ENCODE measurements at regions not wholly inside any gene's neighbourhood (a gene's known extent, or its start where the extent isn't known, plus 50 kb on each side); places are given as distances from the start of the nearest gene placed in this dataset.

DNA sequence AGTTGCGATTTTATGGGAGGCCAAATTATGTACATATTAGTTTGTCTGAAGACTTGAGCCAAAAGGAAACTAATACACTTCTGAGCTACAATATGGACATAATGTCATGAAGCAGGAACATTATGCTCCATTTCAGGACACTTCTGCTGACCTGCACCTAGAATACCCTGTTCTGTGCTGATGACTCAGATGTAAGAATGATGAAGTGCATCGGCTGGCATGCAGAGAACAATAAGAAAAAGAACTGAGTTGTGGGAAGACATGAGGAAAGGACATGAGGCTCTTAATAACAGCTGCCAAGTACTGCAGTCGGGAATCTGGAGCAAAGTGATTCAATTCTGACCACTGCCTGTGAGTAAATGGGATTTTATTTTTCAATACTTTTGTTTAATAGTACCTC lies 192.9 kb upstream of the VSTM2A start:
- H3K4me3 ChIP-seq = no peak overlapping the region
- no peaks in the 10 kb centered on the region for H3K9me3 ChIP-seq (ENCODE audit: low read depth, low read length)
- no peaks in the 10 kb centered on the region for H3K36me3 ChIP-seq (ENCODE audit: insufficient read depth, low read length)
- no peak overlapping the region for H3K9ac ChIP-seq (ENCODE audit: insufficient read length)
- no peak overlapping the region for H3K27ac ChIP-seq
- no peak for DNase-seq (ENCODE audit: low read depth, low spot score)
- no peak for TF ChIP-seq EZH2 (IDR thresholded peaks at IDR 0.05)
- no peak for TF ChIP-seq POLR2AphosphoS5 (IDR thresholded peaks at IDR 0.05; ENCODE audit: borderline replicate concordance, low read depth, low read length)
- no peak for TF ChIP-seq FOXP2 (optimal IDR thresholded peaks at IDR 0.05; ENCODE audit: control extremely low read depth, extremely low read length, insufficient read depth)

DNA sequence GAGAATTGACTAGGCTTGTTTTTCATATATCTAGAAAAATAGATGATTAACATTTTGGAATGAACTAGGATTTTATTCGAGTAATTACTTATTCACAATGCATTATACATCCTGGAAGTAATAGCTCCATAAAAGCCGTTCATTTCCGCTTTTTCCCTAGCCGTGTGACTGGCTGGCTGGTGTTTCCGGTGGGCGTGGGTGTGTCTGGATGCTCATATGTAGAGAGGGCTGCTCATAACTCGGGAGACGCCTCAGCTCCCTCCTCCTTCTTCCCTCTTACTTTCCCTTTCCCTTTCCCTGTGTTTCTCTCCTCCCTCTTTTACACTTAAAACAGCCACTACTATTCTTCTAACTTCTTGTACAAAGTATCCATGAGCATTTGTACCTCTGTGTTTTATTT lies 187.7 kb upstream of the VSTM2A start:
- Histone ChIP-seq H3K36me3 (ENCODE audit: insufficient read depth, low read length) (no peaks in the 10 kb centered on the region), H3K4me3 (peak overlapping the region; percentile 54), H3K27ac (no peak overlapping the region), H3K9ac (ENCODE audit: insufficient read length) (no peak overlapping the region), H3K9me3 (ENCODE audit: low read depth, low read length) (no peaks in the 10 kb centered on the region)
- TF ChIP-seq EZH2 (IDR thresholded peaks at IDR 0.05) = no peak
- TF ChIP-seq POLR2AphosphoS5 (IDR thresholded peaks at IDR 0.05; ENCODE audit: borderline replicate concordance, low read depth, low read length) = no peak
- TF ChIP-seq FOXP2 (optimal IDR thresholded peaks at IDR 0.05; ENCODE audit: control extremely low read depth, extremely low read length, insufficient read depth) = no peak
- no peak for DNase-seq (ENCODE audit: low read depth, low spot score)

DNA sequence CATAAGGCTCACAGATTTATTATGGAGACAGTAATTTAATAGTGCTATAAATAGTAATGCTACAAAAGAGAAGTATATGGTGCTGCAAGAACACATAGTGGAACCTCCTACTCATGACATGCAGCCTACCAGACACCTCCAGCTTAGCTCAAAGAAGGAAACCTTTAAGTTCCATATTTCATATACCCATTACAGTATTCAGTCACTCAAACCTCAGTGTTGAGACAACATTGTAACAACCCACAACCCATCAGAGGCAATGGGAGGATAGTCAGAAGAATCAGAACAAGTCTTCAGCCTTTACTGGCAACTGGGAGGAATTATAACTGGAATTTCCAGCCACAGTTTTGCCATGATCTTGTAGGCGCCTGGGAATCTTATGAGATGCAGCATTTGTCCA lies 186.3 kb upstream of the VSTM2A start:
- Histone ChIP-seq H3K36me3 (ENCODE audit: insufficient read depth, low read length) (no peaks in the 10 kb centered on the region), H3K4me3 (no peak overlapping the region), H3K27ac (no peak overlapping the region), H3K9ac (ENCODE audit: insufficient read length) (no peak overlapping the region), H3K9me3 (ENCODE audit: low read depth, low read length) (no peaks in the 10 kb centered on the region)
- no peak for DNase-seq (ENCODE audit: low read depth, low spot score)
- TF ChIP-seq EZH2 (IDR thresholded peaks at IDR 0.05) (no peak), POLR2AphosphoS5 (IDR thresholded peaks at IDR 0.05; ENCODE audit: borderline replicate concordance, low read depth, low read length) (no peak)

DNA sequence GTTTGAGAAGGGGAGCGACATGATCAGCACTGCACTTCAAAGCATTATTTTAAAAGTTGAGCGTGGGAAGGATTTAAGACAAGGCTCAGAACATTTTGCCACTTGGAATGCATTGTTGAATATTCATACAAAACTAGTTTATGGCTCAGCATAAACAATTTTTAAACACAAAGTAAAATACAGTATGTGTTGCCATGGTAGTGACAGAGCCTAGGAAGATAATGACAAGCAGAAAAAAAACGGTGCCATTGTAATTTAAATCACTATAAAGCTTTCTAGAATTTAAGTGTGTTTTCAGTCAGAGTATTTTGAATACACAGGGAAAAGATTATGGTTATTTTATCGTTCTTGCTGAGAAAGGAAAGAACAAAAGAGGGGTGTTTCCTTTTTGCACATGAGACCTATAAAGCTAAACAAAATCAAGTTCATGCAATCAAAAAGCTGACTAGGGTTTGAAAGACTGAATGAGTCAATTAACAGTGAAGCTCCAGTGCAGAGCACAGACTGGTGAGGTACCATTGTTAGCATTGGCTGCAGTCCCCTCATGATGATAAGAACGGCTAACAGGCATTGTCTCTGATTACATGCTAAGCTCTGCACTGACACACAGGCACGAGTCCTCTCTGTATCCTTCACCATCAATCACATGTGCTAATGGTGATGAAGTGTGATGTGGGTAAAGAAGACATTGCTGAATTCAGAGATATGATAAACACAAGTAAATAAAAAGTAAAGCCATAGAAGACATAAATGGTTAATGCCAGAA lies 181.9 kb upstream of the VSTM2A start:
- H3K9me3 ChIP-seq (ENCODE audit: low read depth, low read length) = no peaks in the 10 kb centered on the region
- no peak overlapping the region for H3K4me3 ChIP-seq
- no peak overlapping the region for H3K9ac ChIP-seq (ENCODE audit: insufficient read length)
- TF ChIP-seq POLR2AphosphoS5 (IDR thresholded peaks at IDR 0.05; ENCODE audit: borderline replicate concordance, low read depth, low read length) (no peak), FOXP2 (optimal IDR thresholded peaks at IDR 0.05; ENCODE audit: control extremely low read depth, extremely low read length, insufficient read depth) (no peak), EZH2 (IDR thresholded peaks at IDR 0.05) (no peak)
- H3K27ac ChIP-seq = no peak overlapping the region
- H3K36me3 ChIP-seq (ENCODE audit: insufficient read depth, low read length) = no peaks in the 10 kb centered on the region
- DNase-seq (ENCODE audit: low read depth, low spot score) = no peak

DNA sequence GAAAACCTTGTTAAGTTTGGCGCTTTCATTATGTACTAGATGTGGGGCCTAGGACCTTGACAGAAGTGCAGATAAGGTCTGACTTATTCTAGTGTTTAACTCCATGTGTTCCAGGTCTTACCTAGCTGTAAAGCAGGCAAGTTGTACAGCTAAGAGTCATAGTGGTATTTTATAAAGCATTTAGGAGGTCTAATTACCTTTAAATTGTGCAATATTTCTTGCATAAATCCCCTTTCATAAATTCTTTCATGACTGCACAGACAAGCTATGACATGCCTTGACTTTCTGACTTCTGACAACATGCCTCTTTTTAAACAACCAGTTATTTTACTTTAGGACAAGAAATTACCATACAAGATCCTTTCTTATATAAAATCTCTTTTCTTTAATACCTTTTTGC lies 151.6 kb upstream of the VSTM2A start:
- Histone ChIP-seq H3K36me3 (ENCODE audit: insufficient read depth, low read length) (no peaks in the 10 kb centered on the region), H3K27ac (no peak overlapping the region), H3K9me3 (ENCODE audit: low read depth, low read length) (no peaks in the 10 kb centered on the region), H3K9ac (ENCODE audit: insufficient read length) (no peak overlapping the region), H3K4me3 (no peak overlapping the region)
- no peak for DNase-seq (ENCODE audit: low read depth, low spot score)
- no peak for TF ChIP-seq EZH2 (IDR thresholded peaks at IDR 0.05)
- TF ChIP-seq FOXP2 (optimal IDR thresholded peaks at IDR 0.05; ENCODE audit: control extremely low read depth, extremely low read length, insufficient read depth) = no peak
- TF ChIP-seq POLR2AphosphoS5 (IDR thresholded peaks at IDR 0.05; ENCODE audit: borderline replicate concordance, low read depth, low read length) = no peak

DNA sequence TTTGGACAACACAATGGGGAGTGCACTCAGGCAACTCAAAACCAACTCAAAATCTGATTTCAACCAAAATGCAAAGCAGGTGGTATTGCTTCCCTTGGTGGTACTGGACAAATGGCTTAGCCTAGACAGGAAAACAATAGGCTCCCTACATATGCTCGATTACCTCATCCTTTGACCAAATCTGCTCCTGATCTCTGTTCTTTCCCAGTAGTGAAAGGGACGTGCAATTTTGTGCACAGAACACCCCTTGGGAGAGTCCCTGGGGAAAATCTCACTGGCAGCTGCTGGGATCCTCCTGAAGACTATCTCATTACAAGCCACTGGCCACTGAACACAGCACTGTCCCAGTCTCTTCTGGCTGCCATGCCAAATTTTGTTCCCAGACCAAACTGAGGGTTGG lies 149.2 kb upstream of the VSTM2A start:
- no peak for TF ChIP-seq EZH2 (IDR thresholded peaks at IDR 0.05)
- Histone ChIP-seq H3K27ac (no peak overlapping the region), H3K9ac (ENCODE audit: insufficient read length) (no peak overlapping the region), H3K36me3 (ENCODE audit: insufficient read depth, low read length) (no peaks in the 10 kb centered on the region), H3K9me3 (ENCODE audit: low read depth, low read length) (no peaks in the 10 kb centered on the region), H3K4me3 (no peak overlapping the region)
- no peak for DNase-seq (ENCODE audit: low read depth, low spot score)

DNA sequence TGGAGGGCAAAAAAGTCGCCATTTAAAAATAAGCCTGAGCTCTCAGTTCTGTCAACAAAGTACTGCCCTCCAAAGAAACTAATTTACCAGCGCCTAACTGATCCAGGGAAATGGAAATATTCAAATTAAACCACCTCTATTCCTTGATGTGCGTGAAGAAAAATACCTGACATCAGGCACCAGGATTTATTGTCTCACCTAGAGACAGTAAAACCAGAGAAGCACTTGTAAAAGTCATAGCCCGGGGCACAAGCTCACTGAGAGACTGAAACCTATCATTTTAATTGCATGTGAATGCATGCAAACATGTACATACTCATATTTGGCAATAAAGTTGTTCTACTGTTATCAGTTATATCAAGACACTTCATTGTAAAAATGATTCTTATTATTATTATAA lies 147.3 kb upstream of the VSTM2A start:
- DNase-seq (ENCODE audit: low read depth, low spot score) = no peak
- TF ChIP-seq EZH2 (IDR thresholded peaks at IDR 0.05) = no peak
- TF ChIP-seq POLR2AphosphoS5 (IDR thresholded peaks at IDR 0.05; ENCODE audit: borderline replicate concordance, low read depth, low read length) = no peak
- no peak for TF ChIP-seq FOXP2 (optimal IDR thresholded peaks at IDR 0.05; ENCODE audit: control extremely low read depth, extremely low read length, insufficient read depth)

DNA sequence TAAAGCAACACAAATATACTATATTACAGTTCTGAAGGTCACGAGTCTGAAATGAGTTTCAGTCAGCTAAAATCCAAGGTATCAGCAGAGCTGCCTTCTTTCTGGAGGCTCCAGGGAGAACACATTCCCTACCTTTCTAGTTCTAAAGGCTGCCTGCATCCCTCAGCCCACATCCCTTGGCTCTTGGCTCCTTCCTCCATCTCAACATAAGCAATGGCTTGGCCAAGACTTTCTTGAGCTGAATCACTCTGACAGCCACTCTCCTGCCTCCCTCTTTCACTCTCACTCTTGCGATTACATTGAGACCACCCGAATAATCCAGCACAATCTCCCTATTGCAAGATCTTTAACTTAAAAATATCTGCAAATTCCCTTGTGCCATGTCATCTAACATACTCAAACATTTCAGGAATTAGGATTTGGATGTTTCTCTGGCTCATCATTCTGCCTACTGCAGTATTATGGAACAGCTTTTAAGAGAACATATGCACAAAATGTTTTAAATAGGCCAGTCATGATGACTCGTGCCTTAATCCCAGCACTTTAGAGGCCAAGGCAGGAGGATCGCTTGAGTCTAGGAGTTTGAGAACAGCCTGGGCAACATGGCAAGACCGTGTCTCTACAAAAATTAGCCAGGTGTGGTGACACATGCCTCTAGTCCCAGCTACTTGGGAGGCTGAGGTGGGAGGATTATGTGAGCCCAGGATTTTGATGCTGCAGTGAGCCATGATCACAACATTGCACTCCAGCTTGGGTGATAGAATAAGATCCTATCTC lies 144.2 kb upstream of the VSTM2A start:
- Histone ChIP-seq H3K27ac (no peak overlapping the region), H3K9me3 (ENCODE audit: low read depth, low read length) (no peaks in the 10 kb centered on the region), H3K9ac (ENCODE audit: insufficient read length) (no peak overlapping the region), H3K4me3 (no peak overlapping the region), H3K36me3 (ENCODE audit: insufficient read depth, low read length) (no peaks in the 10 kb centered on the region)
- no peak for DNase-seq (ENCODE audit: low read depth, low spot score)
- TF ChIP-seq POLR2AphosphoS5 (IDR thresholded peaks at IDR 0.05; ENCODE audit: borderline replicate concordance, low read depth, low read length) (no peak), FOXP2 (optimal IDR thresholded peaks at IDR 0.05; ENCODE audit: control extremely low read depth, extremely low read length, insufficient read depth) (no peak), EZH2 (IDR thresholded peaks at IDR 0.05) (no peak)

More for the DNA sequence above, 147.3 kb upstream of the VSTM2A start:
- H3K9me3 ChIP-seq (ENCODE audit: low read depth, low read length) = no peaks in the 10 kb centered on the region
- H3K4me3 ChIP-seq = no peak overlapping the region
- H3K9ac ChIP-seq (ENCODE audit: insufficient read length) = no peak overlapping the region
- H3K27ac ChIP-seq = no peak overlapping the region
- no peaks in the 10 kb centered on the region for H3K36me3 ChIP-seq (ENCODE audit: insufficient read depth, low read length)
